ENCODE measurements at regions not wholly inside any gene's neighbourhood (a gene's known extent, or its start where the extent isn't known, plus 50 kb on each side); places are given as distances from the start of the nearest gene placed in this dataset.
"Not testable (repeated sequence)": the region's sequence is repeated elsewhere in the genome, so short reads cannot be mapped to it uniquely, and the experiment has no call there.

DNA sequence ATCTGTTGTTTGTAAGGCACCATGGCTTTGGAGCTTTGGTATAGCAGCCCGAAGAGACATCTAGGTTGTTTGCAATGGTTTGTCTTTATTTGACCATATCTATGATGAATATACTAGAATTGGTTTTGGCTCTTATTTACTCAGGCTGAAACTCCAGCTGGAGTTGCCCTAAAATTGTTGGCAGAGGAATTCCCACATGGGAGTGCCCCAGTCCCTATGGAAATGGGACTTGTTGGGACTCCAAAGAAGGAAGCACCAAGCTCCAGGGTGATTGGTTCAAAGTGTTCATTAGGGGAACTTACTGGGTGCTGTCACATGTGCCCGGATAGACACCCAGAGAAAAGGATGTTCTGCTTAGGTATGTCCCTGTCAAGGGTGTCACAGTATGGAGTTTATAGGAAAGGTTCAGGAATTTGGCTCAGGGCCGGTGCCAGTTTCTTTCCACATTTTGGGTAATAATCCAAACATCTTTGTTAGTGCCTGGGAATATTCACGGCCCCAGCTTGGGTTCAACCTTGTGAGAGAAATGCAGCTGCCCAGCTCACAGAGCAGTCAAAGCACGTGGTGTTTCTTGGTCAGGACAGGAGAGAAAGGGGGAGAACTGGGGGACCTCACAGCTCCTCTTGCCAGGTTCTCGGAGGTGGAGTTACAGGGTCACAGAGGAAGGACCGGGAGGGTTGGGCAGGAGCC is 123.5 kb upstream of the ZSWIM2 start:
- Histone ChIP-seq H3K4me1 (no peaks in the 10 kb centered on the region), H3K4me3 (no peak overlapping the region), H3K9me3 (no peaks in the 10 kb centered on the region), H3K27me3 (no peaks in the 10 kb centered on the region), H3K27ac (no peak overlapping the region), H3K36me3 (no peaks in the 10 kb centered on the region)
- TF ChIP-seq, protein P1, sequence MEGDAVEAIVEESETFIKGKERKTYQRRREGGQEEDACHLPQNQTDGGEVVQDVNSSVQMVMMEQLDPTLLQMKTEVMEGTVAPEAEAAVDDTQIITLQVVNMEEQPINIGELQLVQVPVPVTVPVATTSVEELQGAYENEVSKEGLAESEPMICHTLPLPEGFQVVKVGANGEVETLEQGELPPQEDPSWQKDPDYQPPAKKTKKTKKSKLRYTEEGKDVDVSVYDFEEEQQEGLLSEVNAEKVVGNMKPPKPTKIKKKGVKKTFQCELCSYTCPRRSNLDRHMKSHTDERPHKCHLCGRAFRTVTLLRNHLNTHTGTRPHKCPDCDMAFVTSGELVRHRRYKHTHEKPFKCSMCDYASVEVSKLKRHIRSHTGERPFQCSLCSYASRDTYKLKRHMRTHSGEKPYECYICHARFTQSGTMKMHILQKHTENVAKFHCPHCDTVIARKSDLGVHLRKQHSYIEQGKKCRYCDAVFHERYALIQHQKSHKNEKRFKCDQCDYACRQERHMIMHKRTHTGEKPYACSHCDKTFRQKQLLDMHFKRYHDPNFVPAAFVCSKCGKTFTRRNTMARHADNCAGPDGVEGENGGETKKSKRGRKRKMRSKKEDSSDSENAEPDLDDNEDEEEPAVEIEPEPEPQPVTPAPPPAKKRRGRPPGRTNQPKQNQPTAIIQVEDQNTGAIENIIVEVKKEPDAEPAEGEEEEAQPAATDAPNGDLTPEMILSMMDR (IDR thresholded peaks at IDR 0.05), result no peak
- DNase-seq (ENCODE audit: low spot score in 2 of 2), result peak in 1 of 2 donors; percentile 30
- intact Hi-C loops (cut with DNase I), result no loop called here

- H3K27me3 ChIP-seq, result no peaks in the 10 kb centered on the region
- H3K9me3 ChIP-seq, result no peaks in the 10 kb centered on the region
- DNase-seq (ENCODE audit: low spot score in 2 of 2), result peak in 1 of 2 donors; percentile 15
- H3K4me1 ChIP-seq, result no peaks in the 10 kb centered on the region
- TF ChIP-seq, protein P1 (IDR thresholded peaks at IDR 0.05), result no peak
- no peak overlapping the region for H3K27ac ChIP-seq
- intact Hi-C loops (cut with DNase I), result no loop called here
- no peak overlapping the region for H3K4me3 ChIP-seq
- no peaks in the 10 kb centered on the region for H3K36me3 ChIP-seq
These were observed 119.3 kb upstream of the ZSWIM2 start for GRCh38 chr2:186968277-186968676.

- Histone ChIP-seq H3K36me3 (no peaks in the 10 kb centered on the region), H3K27me3 (no peaks in the 10 kb centered on the region), H3K4me3 (no peak overlapping the region), H3K4me1 (no peaks in the 10 kb centered on the region), H3K27ac (no peak overlapping the region), H3K9me3 (no peaks in the 10 kb centered on the region)
- DNase-seq (ENCODE audit: low spot score in 2 of 2), result peak in 1 of 2 donors; percentile 15
- TF ChIP-seq, protein P1 (IDR thresholded peaks at IDR 0.05), result no peak
- intact Hi-C loops (cut with DNase I), result no loop called here
These were observed 117.0 kb upstream of the ZSWIM2 start for GRCh38 chr2:186966015-186966414.

DNA sequence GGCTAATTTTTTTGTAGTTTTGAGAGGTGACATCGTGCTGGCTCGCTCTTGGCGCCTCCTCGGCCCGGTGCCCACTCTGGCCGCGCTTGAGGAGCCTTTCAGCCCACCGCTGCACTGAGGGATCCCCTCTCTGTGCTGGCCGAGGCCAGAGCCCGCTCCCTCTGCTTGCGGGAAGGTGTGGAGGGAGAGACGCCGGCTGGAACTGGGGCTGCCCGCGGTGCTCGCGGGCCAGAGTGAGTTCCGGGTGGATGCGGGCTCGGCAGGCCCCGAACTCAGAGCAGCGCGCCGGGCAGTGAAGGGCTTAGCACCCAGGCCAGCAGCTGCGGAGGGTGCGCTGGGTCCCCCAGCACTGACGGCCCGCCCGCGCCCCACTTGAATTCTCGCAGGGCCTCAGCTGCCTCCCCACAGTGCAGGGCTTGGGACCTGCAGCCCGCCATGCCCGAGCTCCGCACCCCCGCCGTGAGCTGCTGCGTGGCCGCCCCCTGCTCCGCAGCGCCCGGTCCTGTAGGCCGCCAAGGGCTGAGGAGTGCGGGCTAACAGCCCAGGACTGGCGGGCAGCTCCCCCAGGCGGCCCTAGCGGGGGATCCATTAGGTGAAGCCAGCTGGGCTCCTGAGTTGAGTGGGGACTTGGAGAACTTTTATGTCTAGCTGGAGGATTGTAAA is 113.2 kb upstream of the ZSWIM2 start:
- TF ChIP-seq, protein P1 (IDR thresholded peaks at IDR 0.05), result no peak
- intact Hi-C loops (cut with DNase I), result no loop called here
- DNase-seq (ENCODE audit: low spot score in 2 of 2), result peak in 1 of 2 donors; percentile 52
- Histone ChIP-seq H3K4me3 (no peak overlapping the region), H3K27me3 (no peaks in the 10 kb centered on the region), H3K27ac (no peak overlapping the region), H3K4me1 (no peaks in the 10 kb centered on the region), H3K9me3 (no peaks in the 10 kb centered on the region), H3K36me3 (no peaks in the 10 kb centered on the region)

GRCh38 chr2:186960241-186960640 is 111.3 kb upstream of the ZSWIM2 start:
- peak in 1 of 2 donors; percentile 16 for DNase-seq (ENCODE audit: low spot score in 2 of 2)
- H3K27me3 ChIP-seq; H3K4me1 ChIP-seq; H3K27ac ChIP-seq; H3K36me3 ChIP-seq; intact Hi-C loops (cut with DNase I); H3K9me3 ChIP-seq; H3K4me3 ChIP-seq: not testable (repeated sequence)

GRCh38 chr2:186959486-186959885 is 110.5 kb upstream of the ZSWIM2 start:
- H3K36me3 ChIP-seq, result no peaks in the 10 kb centered on the region
- peak in 1 of 2 donors; percentile 40 for DNase-seq (ENCODE audit: low spot score in 2 of 2)
- intact Hi-C loops (cut with DNase I), result no loop called here
- H3K9me3 ChIP-seq, result no peaks in the 10 kb centered on the region
- no peak overlapping the region for H3K27ac ChIP-seq
- H3K4me1 ChIP-seq, result no peaks in the 10 kb centered on the region
- H3K4me3 ChIP-seq, result no peak overlapping the region
- no peaks in the 10 kb centered on the region for H3K27me3 ChIP-seq
- TF ChIP-seq, protein P1 (IDR thresholded peaks at IDR 0.05), result no peak
